Dendritic cell treated with granulocyte-macrophage colony-stimulating factor and Interleukin-4, amounts not matched to agents 40 ng/mL and 50 ng/mL, for 4 days (primary cell): ENCODE measurements at regions not wholly inside any gene's neighbourhood (a gene's known extent, or its start where the extent isn't known, plus 50 kb on each side); places are given as distances from the start of the nearest gene placed in this dataset.

ENCODE experiments used
- H3K27ac Mint-ChIP-seq: one replicate; pipeline ENCODE4 v1.8.0; 2022; ENCODE audit warnings: mild to moderate bottlenecking, mixed read lengths
- H3K27me3 Mint-ChIP-seq: one replicate; pipeline ENCODE4 v1.8.0; 2022; ENCODE audit warnings: mild to moderate bottlenecking, mixed read lengths
- H3K36me3 Mint-ChIP-seq: one replicate; pipeline ENCODE4 v1.8.0; 2022; ENCODE audit warnings: low read depth, mixed read lengths
- H3K4me1 Mint-ChIP-seq: one replicate; pipeline ENCODE4 v1.8.0; 2022; ENCODE audit warnings: low read depth, mixed read lengths
- H3K4me3 Mint-ChIP-seq: one replicate; pipeline ENCODE4 v1.8.0; 2022; ENCODE audit warnings: mild to moderate bottlenecking, moderate library complexity, mixed read lengths
- H3K9me3 Mint-ChIP-seq: one replicate; pipeline ENCODE4 v1.8.0; 2022; ENCODE audit warnings: mixed read lengths
- intact Hi-C: fragments of 100-400 bp; cut with micrococcal nuclease; formaldehyde crosslinking; loops from one replicate; pipeline ENCODE4 v1.15.0; 2022

DNA sequence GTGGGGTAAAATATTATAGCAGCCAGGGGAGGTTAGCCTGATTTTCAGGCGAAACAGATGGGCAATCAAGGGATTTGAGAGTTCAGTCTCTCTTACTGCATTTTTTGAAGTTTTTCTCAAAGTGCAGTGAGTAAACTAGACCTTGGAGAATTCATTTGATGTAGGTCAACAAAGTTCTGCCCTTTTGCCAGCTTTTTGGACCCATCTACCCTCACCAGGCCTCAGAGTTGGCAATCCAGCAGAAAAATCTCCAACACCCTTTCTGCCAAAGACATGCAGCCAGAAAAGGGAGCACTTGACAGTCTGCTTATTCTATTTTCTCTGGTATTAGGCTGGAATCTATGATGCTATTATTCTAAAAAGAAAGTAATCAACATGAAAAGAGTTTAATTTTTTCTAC lies 162.2 kb upstream of the TOM1L1 start:
- no peaks in the 10 kb centered on the region for H3K27me3 Mint-ChIP-seq
- H3K4me3 Mint-ChIP-seq, result no peak overlapping the region
- peaks cover 16% of the 10 kb centered on the region for H3K9me3 Mint-ChIP-seq
- intact Hi-C loops, result no loop called here
- H3K4me1 Mint-ChIP-seq, result no peaks in the 10 kb centered on the region
- H3K27ac Mint-ChIP-seq, result no peak overlapping the region
- no peaks in the 10 kb centered on the region for H3K36me3 Mint-ChIP-seq

DNA sequence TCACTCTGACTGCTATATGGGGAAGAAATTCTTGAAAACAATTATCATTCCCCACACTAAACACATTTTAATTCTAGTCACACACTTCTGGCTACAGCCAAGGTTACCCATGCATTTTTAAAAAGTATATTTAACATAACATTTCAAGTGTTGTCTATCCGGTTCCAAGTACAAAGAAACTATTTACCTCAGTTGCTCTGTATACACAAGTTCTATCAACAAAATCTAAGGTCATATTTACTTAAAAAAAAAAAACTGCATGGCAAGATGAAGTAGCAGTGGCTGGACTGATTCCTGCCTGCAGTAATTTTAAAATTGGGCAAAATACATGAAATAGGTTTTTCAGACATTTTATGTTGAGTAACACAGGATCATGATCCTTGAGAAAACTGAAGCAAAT lies 155.9 kb upstream of the TOM1L1 start:
- H3K4me3 Mint-ChIP-seq, result no peak overlapping the region
- no peaks in the 10 kb centered on the region for H3K4me1 Mint-ChIP-seq
- no peak overlapping the region for H3K27ac Mint-ChIP-seq
- intact Hi-C loops, result no loop called here
- H3K9me3 Mint-ChIP-seq, result peaks cover 27% of the 10 kb centered on the region
- H3K36me3 Mint-ChIP-seq, result no peaks in the 10 kb centered on the region
- no peaks in the 10 kb centered on the region for H3K27me3 Mint-ChIP-seq

DNA sequence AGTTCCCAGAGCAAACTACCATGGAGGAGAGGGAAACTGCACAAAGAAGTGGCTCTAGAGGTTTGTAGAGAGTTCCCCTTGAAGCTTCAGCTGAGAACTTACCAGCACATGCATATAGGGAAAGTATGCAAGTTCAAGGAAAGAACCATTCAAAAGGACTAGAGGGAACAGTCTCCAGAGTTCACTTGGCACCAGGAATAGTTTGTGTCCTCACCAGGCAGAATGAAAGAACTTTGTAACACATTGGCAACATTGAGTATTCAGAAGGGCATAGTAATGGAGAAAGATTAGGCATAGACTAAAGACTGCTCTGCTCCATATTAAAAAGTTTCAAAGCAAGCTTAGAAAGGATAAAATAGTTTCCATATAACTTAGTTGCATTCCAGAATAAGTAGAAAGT lies 155.4 kb upstream of the TOM1L1 start:
- Mint-ChIP-seq H3K4me1 (no peaks in the 10 kb centered on the region), H3K27ac (no peak overlapping the region), H3K36me3 (no peaks in the 10 kb centered on the region), H3K27me3 (no peaks in the 10 kb centered on the region), H3K9me3 (peaks cover 27% of the 10 kb centered on the region), H3K4me3 (no peak overlapping the region)
- intact Hi-C loops, result no loop called here

DNA sequence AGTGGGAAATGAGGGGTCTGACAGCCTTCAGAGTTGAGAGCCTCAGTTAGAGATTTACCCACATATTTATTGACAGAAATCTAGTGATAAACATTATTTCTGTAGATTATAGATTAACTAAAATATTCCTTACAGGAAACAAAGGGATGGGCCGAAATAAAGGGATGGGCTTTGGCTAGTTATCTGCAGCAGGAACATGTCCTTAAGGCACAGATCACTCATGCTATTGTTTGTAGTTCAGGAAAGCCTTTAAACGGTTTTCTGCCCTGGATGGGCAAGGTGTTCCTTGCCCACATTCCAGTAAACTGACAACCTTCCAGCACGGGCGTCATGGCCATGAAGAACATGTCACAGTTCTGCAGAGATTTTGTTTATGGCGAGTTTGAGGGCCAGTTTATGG lies 154.8 kb upstream of the TOM1L1 start:
- Mint-ChIP-seq H3K4me3 (no peak overlapping the region), H3K4me1 (no peaks in the 10 kb centered on the region), H3K9me3 (peaks cover 27% of the 10 kb centered on the region), H3K27me3 (no peaks in the 10 kb centered on the region), H3K36me3 (no peaks in the 10 kb centered on the region), H3K27ac (no peak overlapping the region)
- intact Hi-C loops, result no loop called here

DNA sequence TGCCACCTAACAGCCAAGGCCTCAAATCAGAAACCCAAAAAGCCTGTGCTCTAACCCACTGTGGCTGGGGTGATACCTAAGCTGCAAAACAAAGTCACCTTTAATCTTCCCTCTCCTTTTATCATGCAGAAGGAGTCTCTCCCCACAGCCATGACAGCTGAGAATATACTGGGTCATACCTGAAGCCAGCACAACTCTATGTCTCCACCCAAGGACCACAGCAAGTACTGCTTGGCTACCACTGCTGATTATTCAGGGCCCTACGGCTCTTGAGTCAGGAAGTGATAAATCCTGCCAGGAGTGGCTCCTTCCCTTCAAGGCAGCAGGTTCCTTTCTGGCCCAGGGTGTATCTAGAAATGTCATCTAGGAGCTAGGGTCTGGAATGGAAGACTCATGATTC lies 151.5 kb upstream of the TOM1L1 start:
- Mint-ChIP-seq H3K9me3 (peaks cover 27% of the 10 kb centered on the region), H3K36me3 (no peaks in the 10 kb centered on the region), H3K27me3 (no peaks in the 10 kb centered on the region), H3K4me1 (no peaks in the 10 kb centered on the region), H3K4me3 (no peak overlapping the region), H3K27ac (no peak overlapping the region)
- intact Hi-C loops, result no loop called here

DNA sequence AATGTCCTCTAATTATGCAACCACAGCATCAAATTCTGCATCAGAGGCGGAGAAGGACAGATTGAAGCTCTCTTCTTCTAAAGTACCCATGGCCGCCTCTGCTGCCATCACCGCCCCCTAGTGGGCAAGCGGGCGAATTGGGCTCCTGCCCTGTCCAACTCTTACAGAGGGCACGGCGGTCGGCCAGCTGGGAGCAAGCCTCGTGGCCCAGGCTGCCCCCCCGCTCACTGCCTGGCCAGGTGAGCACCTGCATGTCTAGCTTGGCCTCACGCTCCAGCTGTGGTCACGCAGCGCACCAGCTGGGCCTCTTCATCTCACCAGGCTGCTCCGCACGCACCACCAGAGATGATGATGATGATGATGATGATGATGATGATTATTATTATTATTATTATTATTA lies 146.1 kb upstream of the TOM1L1 start:
- intact Hi-C loops, result no loop called here
- Mint-ChIP-seq H3K27me3 (no peaks in the 10 kb centered on the region), H3K9me3 (peaks cover 1% of the 10 kb centered on the region), H3K27ac (no peak overlapping the region), H3K36me3 (no peaks in the 10 kb centered on the region), H3K4me3 (no peak overlapping the region), H3K4me1 (no peaks in the 10 kb centered on the region)

DNA sequence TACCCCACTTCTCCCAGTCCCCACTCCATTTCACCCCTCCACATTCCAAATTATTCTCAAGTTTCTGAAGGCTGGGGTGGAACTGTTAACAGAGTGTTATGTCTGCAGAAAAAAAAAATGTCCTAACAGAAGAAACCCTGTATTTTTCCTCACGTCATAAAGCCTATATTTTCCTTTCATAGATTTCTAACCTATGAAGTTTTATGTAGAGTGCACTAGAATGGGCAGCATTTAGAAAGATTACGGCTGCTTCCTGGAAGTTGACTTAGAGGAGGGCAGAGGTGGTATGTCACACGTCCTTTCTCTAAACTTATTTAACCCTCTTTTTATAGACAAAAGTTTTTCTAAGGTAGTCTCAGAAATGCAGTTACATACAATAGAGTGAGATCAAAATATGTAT lies 139.8 kb upstream of the TOM1L1 start:
- Mint-ChIP-seq H3K4me1 (no peaks in the 10 kb centered on the region), H3K27me3 (no peaks in the 10 kb centered on the region), H3K27ac (no peak overlapping the region), H3K4me3 (no peak overlapping the region), H3K9me3 (peaks cover 7% of the 10 kb centered on the region), H3K36me3 (no peaks in the 10 kb centered on the region)
- intact Hi-C loops, result no loop called here

DNA sequence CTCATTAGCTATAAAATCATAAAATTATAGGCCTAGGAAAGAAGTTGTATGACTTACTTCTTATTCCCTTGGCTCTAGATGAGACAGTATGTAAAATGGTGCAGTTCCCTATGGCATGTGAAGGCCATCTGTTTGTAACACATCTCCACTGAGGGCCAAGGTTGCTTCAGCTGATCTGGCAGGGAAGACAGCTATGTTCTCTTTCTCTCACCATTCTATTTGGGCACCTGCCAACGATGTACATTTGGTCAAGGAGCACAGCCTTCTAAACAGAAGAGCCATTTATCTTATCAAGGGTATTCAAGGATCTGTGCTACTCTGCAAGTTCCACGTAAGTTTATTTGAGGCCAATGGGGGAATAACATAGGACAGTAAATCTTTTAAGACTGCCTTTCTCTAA lies 129.8 kb upstream of the TOM1L1 start:
- no peaks in the 10 kb centered on the region for H3K4me1 Mint-ChIP-seq
- H3K9me3 Mint-ChIP-seq, result no peaks in the 10 kb centered on the region
- no peak overlapping the region for H3K4me3 Mint-ChIP-seq
- no peaks in the 10 kb centered on the region for H3K36me3 Mint-ChIP-seq
- H3K27ac Mint-ChIP-seq, result no peak overlapping the region
- no peaks in the 10 kb centered on the region for H3K27me3 Mint-ChIP-seq
- intact Hi-C loops, result no loop called here

DNA sequence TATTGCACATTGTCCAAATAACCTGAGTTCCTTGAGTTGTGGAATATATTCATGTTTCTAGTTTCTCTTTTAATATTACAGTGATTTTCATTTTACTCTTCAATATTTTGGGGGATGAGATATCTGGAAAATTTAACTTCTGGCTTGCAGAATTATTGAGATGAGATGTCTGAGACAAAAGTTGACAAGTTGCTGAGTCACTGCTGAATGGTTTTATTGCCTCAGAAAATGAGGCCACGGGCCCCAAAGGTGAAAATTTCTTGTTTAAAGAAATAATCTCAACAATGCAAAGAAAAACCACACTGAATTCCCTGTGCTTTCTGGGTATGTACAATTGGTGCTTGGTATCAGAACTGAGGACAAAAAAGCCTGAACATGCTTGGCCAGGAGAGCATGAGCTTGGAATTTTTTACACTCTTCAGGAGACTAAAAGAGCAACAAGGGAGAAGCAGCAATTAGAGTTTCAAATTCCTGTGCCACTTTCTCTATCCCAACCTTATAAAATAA lies 129.2 kb upstream of the TOM1L1 start:
- intact Hi-C loops, result no loop called here
- Mint-ChIP-seq H3K27ac (no peak overlapping the region), H3K4me1 (no peaks in the 10 kb centered on the region), H3K36me3 (no peaks in the 10 kb centered on the region), H3K4me3 (no peak overlapping the region), H3K9me3 (no peaks in the 10 kb centered on the region), H3K27me3 (no peaks in the 10 kb centered on the region)

DNA sequence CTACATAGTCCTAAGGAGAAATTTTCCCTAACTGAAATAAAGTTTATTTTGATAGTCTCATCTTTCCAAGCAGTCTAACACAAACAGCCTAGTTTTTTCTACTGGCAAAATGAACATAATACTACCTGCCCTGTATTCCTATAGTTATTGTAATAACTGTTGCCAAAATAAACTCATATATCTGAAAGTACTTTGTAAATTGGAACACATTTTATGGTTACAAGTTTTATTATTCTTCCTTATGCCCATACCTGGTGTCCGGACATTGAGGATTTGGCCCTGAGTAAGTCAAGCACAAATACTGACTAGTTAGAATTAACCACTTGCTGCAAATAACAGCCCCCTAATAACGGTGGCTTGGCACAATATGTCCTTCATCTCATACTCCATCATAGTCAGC lies 120.4 kb upstream of the TOM1L1 start:
- no peaks in the 10 kb centered on the region for H3K4me1 Mint-ChIP-seq
- H3K9me3 Mint-ChIP-seq, result no peaks in the 10 kb centered on the region
- no peaks in the 10 kb centered on the region for H3K36me3 Mint-ChIP-seq
- intact Hi-C loops, result no loop called here
- H3K27ac Mint-ChIP-seq, result no peak overlapping the region
- no peak overlapping the region for H3K4me3 Mint-ChIP-seq
- no peaks in the 10 kb centered on the region for H3K27me3 Mint-ChIP-seq

DNA sequence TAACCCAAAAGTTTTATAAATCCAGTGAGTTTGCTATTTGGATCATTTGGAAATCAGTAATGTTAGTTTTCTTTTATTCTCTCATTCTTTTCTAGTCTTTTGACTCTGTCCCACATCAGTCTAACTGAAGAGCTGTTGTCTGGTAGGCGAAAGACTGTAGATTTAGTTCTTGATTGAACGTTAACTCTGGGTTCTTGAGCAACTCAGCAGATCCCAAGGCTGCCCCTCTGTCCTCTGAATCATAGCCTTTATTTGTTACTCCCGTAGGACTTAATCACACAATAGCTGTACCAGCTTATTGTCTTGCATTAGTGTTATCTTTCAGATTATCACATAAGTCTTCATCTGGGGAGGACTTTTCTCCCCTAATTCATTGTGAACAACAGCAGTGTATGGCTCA lies 119.3 kb upstream of the TOM1L1 start:
- H3K4me3 Mint-ChIP-seq, result no peak overlapping the region
- no peaks in the 10 kb centered on the region for H3K9me3 Mint-ChIP-seq
- no peaks in the 10 kb centered on the region for H3K36me3 Mint-ChIP-seq
- intact Hi-C loops, result no loop called here
- H3K4me1 Mint-ChIP-seq, result no peaks in the 10 kb centered on the region
- H3K27ac Mint-ChIP-seq, result no peak overlapping the region
- no peaks in the 10 kb centered on the region for H3K27me3 Mint-ChIP-seq

DNA sequence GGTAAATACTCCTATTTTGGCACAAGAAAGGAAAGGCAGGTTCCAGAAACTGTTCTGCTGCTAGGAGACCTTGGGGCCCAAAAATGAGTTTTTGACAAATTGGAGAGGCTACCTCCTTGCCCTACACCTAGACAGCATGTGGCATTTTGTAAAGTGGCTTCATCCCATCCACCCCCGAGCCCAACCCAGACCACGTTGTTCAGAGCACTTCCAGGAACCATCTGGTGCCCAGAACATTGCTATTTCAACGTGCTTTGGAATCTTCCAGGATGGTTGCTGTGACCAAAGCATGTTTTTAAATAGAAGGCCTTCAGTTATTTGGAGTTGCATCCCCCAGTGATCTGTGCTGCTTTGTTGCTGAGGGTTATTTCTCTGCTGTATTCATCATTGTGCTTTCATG lies 116.3 kb upstream of the TOM1L1 start:
- peaks cover 10% of the 10 kb centered on the region for H3K9me3 Mint-ChIP-seq
- H3K4me3 Mint-ChIP-seq, result no peak overlapping the region
- no peaks in the 10 kb centered on the region for H3K36me3 Mint-ChIP-seq
- H3K27ac Mint-ChIP-seq, result no peak overlapping the region
- intact Hi-C loops, result no loop called here
- H3K27me3 Mint-ChIP-seq, result no peaks in the 10 kb centered on the region
- H3K4me1 Mint-ChIP-seq, result no peaks in the 10 kb centered on the region

DNA sequence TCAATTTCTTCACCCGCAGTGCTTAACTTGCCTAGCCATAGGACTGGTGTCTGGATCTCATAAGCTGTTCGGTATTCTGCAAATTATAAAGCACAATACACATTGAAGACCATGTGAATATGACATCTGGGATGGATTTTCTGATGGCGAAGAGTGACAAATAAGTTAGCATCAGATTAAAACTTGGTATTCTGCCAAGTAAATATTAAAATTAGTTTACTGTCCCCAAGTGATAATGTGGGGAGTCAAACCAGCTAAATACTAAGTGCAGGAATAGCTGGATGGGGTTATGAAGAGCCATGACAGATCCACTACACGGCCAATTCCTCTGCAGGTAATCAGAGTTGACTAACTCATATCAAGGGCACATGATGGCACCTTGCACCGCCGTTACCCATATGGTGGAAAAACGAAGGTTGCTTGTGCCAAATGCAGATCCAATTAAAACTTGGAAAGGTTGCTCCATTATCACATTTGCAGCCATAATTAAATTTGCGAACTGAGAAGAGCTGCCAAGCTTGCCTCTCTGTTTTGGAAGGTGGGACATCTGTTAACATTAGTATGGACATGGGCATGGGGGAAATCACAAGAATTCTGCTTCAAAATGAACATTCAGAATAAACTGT lies 114.9 kb upstream of the TOM1L1 start:
- no peaks in the 10 kb centered on the region for H3K27me3 Mint-ChIP-seq
- H3K9me3 Mint-ChIP-seq, result peaks cover 10% of the 10 kb centered on the region
- no peaks in the 10 kb centered on the region for H3K36me3 Mint-ChIP-seq
- no peak overlapping the region for H3K4me3 Mint-ChIP-seq
- H3K4me1 Mint-ChIP-seq, result no peaks in the 10 kb centered on the region
- intact Hi-C loops, result no loop called here
- no peak overlapping the region for H3K27ac Mint-ChIP-seq

DNA sequence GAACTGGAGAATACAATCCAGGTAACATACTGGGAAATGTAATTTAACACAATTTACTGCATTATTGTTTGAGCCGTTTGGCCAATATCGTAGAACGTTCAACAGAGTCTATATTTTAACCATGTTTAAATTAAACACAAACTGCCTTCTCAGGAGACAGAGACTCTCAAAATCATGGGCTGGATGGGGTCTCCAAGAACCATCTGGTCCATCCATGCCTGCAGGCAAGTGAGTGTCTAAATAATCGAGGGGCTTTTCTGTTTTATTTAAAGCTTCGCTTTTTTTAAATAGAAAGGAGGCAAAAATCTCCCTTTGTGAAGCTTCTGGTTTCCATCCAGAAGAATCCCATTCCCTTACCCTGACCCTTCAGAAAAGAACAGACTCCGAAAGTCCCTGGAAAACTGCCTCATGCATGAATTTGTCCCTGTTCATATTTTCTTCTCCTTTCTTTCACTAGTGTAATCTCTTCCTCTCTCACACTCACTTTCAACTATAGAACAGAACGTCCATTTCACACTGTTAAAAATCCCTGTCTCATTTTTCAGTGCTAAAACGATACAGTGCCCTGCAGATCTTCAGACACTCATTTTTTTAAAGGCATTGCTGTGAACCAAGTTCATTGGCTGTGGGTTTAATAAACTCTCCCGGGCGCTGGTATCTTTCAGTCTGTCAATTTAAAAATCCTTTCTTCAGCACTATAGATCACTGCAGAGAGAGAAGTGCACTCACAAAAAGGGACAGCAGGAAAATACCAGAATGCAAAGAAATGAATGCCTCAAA lies 111.4 kb upstream of the TOM1L1 start:
- no peak overlapping the region for H3K27ac Mint-ChIP-seq
- no peaks in the 10 kb centered on the region for H3K4me1 Mint-ChIP-seq
- H3K4me3 Mint-ChIP-seq, result no peak overlapping the region
- intact Hi-C loops, result no loop called here
- no peaks in the 10 kb centered on the region for H3K36me3 Mint-ChIP-seq
- H3K9me3 Mint-ChIP-seq, result peaks cover 10% of the 10 kb centered on the region
- H3K27me3 Mint-ChIP-seq, result no peaks in the 10 kb centered on the region

DNA sequence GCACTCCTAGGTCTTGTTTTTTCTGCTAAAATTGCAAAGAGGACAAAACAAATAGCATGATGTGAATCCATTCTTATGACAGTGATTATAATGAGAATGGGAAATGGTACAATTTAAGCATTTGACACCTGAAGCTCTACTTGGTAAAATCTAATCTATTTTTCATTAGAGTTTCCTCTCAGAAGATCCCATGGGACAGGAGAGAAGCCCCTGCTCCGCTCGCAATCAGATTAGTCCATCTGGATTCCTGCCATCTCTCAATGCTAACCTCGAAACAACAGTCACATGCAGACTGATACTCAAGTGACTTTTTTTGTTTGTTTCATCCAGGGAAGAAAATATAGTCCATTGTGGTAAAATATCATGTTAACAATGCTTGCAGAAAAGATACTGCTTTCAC lies 107.4 kb upstream of the TOM1L1 start:
- no peak overlapping the region for H3K27ac Mint-ChIP-seq
- no peaks in the 10 kb centered on the region for H3K4me1 Mint-ChIP-seq
- no peaks in the 10 kb centered on the region for H3K27me3 Mint-ChIP-seq
- intact Hi-C loops, result no loop called here
- no peaks in the 10 kb centered on the region for H3K9me3 Mint-ChIP-seq
- no peaks in the 10 kb centered on the region for H3K36me3 Mint-ChIP-seq
- no peak overlapping the region for H3K4me3 Mint-ChIP-seq
